HEK293 (cell line): ENCODE measurements at regions not wholly inside any gene's neighbourhood (a gene's known extent, or its start where the extent isn't known, plus 50 kb on each side); places are given as distances from the start of the nearest gene placed in this dataset.
A peak's percentile ranks its signal among the peaks of the same experiment; 100 is the strongest.

Source experiments
- CTCF ChIA-PET: fragments of 350-600 bp; formaldehyde crosslinking; extraction: SDS; loops from one replicate; lab custom pipeline; 2021; ENCODE audit warnings: antibody characterized with exemption; lab: Yijun Ruan, JAX
- POLR2A ChIA-PET: fragments of 300-600 bp; formaldehyde crosslinking; extraction: SDS; loops from one replicate; lab custom pipeline; 2020; ENCODE audit warnings: antibody characterized with exemption, inconsistent platforms; lab: Yijun Ruan, JAX
- H3K27ac ChIP-seq: fragments of 200-500 bp; sonication (Bioruptor generic); 2 replicates; pipeline ENCODE4 v1.5.1; 2014; ENCODE audit warnings: low read depth, low read length, control low read depth, inconsistent platforms; ENCODE audit errors: extremely low read depth
- H3K36me3 ChIP-seq, 2 experiments: fragments of 200-500 bp in 1 of 2; sonication (Bioruptor generic) in 1 of 2; 1 replicate in 1 of 2; 2 replicates in 1 of 2; pipeline ENCODE4 v1.5.1; 2014 to 2017; ENCODE audit warnings: inconsistent platforms in 2 of 2, low read length in 2 of 2; ENCODE audit not compliant: control insufficient read depth in 2 of 2, insufficient read depth in 1 of 2
- H3K4me1 ChIP-seq: fragments of 200-500 bp; sonication (Bioruptor generic); 2 replicates; pipeline ENCODE4 v1.5.1; 2014; ENCODE audit warnings: mild to moderate bottlenecking, low read length, inconsistent platforms; ENCODE audit not compliant: control insufficient read depth, insufficient read depth
- H3K4me3 ChIP-seq: 2 replicates; pipeline ENCODE4 v1.5.1; 2011; ENCODE audit warnings: low read depth, mild to moderate bottlenecking, control low read depth, low read length, moderate library complexity
- H3K9me3 ChIP-seq: fragments of 200-500 bp; sonication (Bioruptor generic); 2 replicates; pipeline ENCODE4 v1.5.1; 2014; ENCODE audit warnings: low read depth, low read length, inconsistent platforms; ENCODE audit not compliant: control insufficient read depth, insufficient read depth
- ATF2 ChIP-seq: fragments of 450-650 bp; formaldehyde crosslinking; IDR thresholded peaks from 2 replicates; pipeline ENCODE4 v1.5.1; 2016; ENCODE audit warnings: missing biosample characterization, missing genetic modification characterization, low read depth
- EGR2 ChIP-seq: fragments of 450-650 bp; formaldehyde crosslinking; IDR thresholded peaks from 2 replicates; pipeline ENCODE4 v1.5.1; 2016; ENCODE audit warnings: low read depth, missing biosample characterization, missing genetic modification characterization
- GFI1B ChIP-seq: fragments of 450-650 bp; formaldehyde crosslinking; IDR thresholded peaks from 2 replicates; pipeline ENCODE4 v1.5.1; 2016; ENCODE audit warnings: missing biosample characterization, missing genetic modification characterization
- KLF9 ChIP-seq: fragments of 450-650 bp; formaldehyde crosslinking; IDR thresholded peaks from 2 replicates; pipeline ENCODE4 v1.5.1; 2016; ENCODE audit warnings: missing biosample characterization, missing genetic modification characterization, low read depth
- PRDM10 ChIP-seq: fragments of 450-650 bp; formaldehyde crosslinking; IDR thresholded peaks from 2 replicates; pipeline ENCODE4 v1.5.1; 2016; ENCODE audit warnings: missing biosample characterization, missing genetic modification characterization
- ZFHX2 ChIP-seq: fragments of 450-650 bp; formaldehyde crosslinking; conservative IDR thresholded peaks from 2 replicates; pipeline ENCODE4 v1.5.1; 2016; ENCODE audit warnings: missing biosample characterization, missing genetic modification characterization
- ZFP37 ChIP-seq: fragments of 450-650 bp; formaldehyde crosslinking; IDR thresholded peaks from 2 replicates; pipeline ENCODE4 v1.5.1; 2016; ENCODE audit warnings: missing biosample characterization, missing genetic modification characterization
- ZNF214 ChIP-seq: fragments of 450-650 bp; formaldehyde crosslinking; IDR thresholded peaks from 2 replicates; pipeline ENCODE4 v1.5.1; 2017; ENCODE audit warnings: missing biosample characterization, mild to moderate bottlenecking, missing genetic modification characterization, borderline replicate concordance
- ZNF391 ChIP-seq: fragments of 450-650 bp; formaldehyde crosslinking; IDR thresholded peaks from 2 replicates; pipeline ENCODE4 v1.5.1; 2016; ENCODE audit warnings: low read depth, missing biosample characterization, missing genetic modification characterization, borderline replicate concordance
- ZNF416 ChIP-seq: fragments of 450-650 bp; formaldehyde crosslinking; IDR thresholded peaks from 2 replicates; pipeline ENCODE4 v1.5.1; 2016; ENCODE audit warnings: missing biosample characterization, missing genetic modification characterization
- ZNF629 ChIP-seq: fragments of 450-650 bp; formaldehyde crosslinking; IDR thresholded peaks from 2 replicates; pipeline ENCODE4 v1.5.1; 2017; ENCODE audit warnings: missing biosample characterization, missing genetic modification characterization
- ZNF791 ChIP-seq: fragments of 450-650 bp; formaldehyde crosslinking; IDR thresholded peaks from 2 replicates; pipeline ENCODE4 v1.5.1; 2016; ENCODE audit warnings: missing biosample characterization, missing genetic modification characterization
- ZNF837 ChIP-seq: fragments of 450-650 bp; formaldehyde crosslinking; IDR thresholded peaks from 2 replicates; pipeline ENCODE4 v1.5.1; 2016; ENCODE audit warnings: missing biosample characterization, missing genetic modification characterization
- TF ChIP-seq, protein P1 (sequence below): fragments of 450-650 bp; formaldehyde crosslinking; IDR thresholded peaks from 2 replicates; pipeline ENCODE4 v1.5.1; 2017; ENCODE audit warnings: missing biosample characterization, missing genetic modification characterization
- TF ChIP-seq, protein P2 (sequence below): fragments of 450-650 bp; formaldehyde crosslinking; IDR thresholded peaks from 2 replicates; pipeline ENCODE4 v1.5.1; 2016; ENCODE audit warnings: missing biosample characterization, missing genetic modification characterization

DNA sequence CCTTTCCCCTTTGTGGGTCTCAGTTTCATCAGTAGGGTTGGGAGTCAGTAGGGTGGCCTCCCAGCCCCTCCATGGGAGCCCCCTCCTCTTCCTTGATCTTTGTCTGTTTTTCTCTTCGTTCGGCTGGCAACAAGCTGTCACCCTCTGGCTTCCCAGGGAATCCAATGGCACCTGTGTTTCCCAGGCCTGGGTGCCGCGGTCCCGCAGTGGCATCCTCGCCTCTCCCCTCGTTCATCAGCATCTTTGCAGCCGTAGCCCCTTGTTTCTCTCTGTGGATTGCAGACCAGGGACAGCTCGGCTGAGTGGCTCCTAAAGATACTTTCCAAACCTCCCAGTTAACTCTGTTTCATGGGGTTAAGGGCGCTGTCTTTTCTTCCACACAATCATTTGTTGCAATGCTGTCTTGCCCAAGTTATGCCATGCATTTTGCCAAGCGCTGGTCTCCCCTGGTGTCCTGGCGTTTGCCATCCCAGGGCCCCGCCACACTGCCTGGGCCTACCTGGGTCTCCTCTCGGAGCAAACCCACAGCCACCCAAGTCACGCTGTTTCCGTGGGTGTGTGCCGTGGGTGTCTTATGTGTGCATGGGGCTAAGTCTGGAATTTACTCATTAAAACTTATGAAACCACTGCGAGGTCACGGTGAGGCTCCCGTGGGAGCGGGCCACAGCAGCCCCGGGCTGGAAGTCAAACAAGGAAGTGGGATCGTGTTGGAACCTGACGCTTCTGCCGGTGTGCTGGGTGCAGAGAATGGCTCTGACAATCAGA lies 189.4 kb upstream of the SHH start:
- ChIA-PET CTCF (no interaction called here), POLR2A (no interaction called here)
- H3K36me3 ChIP-seq: no peaks in the 10 kb centered on the region
- H3K4me3 ChIP-seq: no peak overlapping the region
- no peaks in the 10 kb centered on the region for H3K9me3 ChIP-seq
- H3K27ac ChIP-seq: no peak overlapping the region
- H3K4me1 ChIP-seq: no peaks in the 10 kb centered on the region
- peak; percentile 45; the same call in 1 of the 2 replicates for TF ChIP-seq EGR2 (tag by site-specific recombination)
- no peak for TF ChIP-seq PRDM10 (tag by site-specific recombination)
- TF ChIP-seq ZFHX2 (tag by site-specific recombination): peak; percentile 28; the same call in 1 of the 2 replicates

DNA sequence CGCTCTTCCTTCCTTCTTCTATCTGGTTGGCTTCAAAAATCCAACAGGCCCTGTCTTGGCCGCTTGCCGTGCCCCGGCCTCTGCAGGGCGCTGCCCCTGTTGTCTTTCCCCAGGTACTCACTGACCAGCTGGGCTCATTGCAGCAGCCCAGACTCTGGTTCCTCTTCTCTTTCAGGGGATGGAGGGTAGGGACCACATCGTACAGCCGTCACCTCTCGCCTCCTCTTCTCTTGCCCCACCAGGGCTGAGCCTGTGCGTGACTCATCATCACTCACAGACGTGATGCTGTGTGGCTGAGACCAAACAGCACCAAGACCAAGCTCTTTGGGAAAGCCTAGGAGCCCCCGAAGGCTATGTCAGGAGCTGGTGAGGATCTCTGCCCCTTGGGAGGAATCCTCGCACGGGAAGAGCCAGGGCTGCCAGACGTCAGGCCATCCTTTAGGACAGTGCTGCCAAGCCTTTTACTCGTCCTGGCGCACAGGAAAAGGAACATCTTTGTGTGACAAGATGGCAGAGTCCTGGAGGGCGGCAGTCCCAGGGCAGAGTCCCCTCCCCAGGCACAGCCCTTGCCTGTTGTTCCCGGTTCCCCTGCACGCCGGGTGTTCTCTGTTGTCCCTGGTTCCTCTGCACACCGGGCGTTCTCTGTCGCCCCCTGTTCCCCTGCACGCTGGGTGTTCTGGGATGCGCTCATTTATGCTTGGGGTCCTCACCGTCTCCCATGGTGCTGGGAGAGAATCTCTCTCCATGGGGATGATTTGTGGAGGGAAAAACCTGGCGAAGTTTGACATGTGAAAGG lies 188.5 kb upstream of the SHH start:
- CTCF ChIA-PET: no interaction called here
- no peak for TF ChIP-seq ZNF629 (tag by site-specific recombination)
- TF ChIP-seq, protein P1, sequence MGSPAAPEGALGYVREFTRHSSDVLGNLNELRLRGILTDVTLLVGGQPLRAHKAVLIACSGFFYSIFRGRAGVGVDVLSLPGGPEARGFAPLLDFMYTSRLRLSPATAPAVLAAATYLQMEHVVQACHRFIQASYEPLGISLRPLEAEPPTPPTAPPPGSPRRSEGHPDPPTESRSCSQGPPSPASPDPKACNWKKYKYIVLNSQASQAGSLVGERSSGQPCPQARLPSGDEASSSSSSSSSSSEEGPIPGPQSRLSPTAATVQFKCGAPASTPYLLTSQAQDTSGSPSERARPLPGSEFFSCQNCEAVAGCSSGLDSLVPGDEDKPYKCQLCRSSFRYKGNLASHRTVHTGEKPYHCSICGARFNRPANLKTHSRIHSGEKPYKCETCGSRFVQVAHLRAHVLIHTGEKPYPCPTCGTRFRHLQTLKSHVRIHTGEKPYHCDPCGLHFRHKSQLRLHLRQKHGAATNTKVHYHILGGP: no peak
- TF ChIP-seq ZNF214: no peak
- no peak for TF ChIP-seq KLF9 (tag by site-specific recombination)
- TF ChIP-seq, protein P2, sequence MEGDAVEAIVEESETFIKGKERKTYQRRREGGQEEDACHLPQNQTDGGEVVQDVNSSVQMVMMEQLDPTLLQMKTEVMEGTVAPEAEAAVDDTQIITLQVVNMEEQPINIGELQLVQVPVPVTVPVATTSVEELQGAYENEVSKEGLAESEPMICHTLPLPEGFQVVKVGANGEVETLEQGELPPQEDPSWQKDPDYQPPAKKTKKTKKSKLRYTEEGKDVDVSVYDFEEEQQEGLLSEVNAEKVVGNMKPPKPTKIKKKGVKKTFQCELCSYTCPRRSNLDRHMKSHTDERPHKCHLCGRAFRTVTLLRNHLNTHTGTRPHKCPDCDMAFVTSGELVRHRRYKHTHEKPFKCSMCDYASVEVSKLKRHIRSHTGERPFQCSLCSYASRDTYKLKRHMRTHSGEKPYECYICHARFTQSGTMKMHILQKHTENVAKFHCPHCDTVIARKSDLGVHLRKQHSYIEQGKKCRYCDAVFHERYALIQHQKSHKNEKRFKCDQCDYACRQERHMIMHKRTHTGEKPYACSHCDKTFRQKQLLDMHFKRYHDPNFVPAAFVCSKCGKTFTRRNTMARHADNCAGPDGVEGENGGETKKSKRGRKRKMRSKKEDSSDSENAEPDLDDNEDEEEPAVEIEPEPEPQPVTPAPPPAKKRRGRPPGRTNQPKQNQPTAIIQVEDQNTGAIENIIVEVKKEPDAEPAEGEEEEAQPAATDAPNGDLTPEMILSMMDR (tag by site-specific recombination): no peak
- TF ChIP-seq ZFHX2 (tag by site-specific recombination): no peak
- no peak for TF ChIP-seq ZNF837 (tag by site-specific recombination)
- no peak for TF ChIP-seq ZNF416 (tag by site-specific recombination)
- TF ChIP-seq, all 188 proteins: peak for 0
- H3K27ac ChIP-seq: no peak overlapping the region
- H3K36me3 ChIP-seq: no peaks in the 10 kb centered on the region
- POLR2A ChIA-PET: no interaction called here
- H3K4me1 ChIP-seq: no peaks in the 10 kb centered on the region
- no peaks in the 10 kb centered on the region for H3K9me3 ChIP-seq
- H3K4me3 ChIP-seq: no peak overlapping the region

DNA sequence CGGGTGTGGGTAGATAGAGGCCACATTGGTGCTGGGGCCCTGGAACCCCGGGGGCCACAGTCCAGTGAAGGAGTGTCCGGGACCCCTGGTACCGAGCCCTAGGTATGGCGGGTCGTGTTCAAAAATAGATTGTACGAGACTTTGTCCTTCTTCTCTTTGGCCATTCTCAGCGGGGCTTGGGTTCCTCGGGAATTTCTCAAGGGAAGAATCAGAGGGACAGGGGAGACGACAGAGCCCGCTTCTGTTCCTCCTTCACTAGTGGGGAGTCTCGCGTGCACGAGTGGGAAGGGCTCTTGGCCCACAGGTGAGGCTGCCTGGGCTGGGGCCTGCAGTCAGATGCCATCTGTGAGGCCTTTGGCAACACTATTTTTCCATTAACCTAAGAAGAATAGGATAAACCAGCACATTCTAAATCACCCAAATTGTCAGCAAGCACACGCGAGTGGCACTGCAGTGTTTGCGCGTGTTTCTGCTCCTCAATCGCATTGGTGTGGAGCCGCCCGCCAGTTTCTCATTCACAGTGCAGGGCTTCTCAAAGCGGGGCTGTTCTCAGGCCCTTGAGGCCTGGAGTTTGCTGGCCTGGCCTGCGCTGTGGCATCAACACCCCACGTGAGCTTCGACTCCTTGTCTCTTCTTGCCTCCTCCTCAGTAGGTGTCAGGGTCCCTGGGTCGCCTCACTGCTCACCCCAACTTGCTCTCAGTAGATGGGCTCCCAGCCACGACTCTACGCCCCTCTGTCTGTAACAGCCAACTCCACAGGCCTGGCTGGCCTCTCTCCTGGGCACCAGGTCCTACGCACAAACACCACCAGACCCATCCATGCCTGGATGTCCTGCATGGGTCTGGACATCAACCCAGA lies 187.6 kb upstream of the SHH start:
- Histone ChIP-seq H3K4me1 (no peaks in the 10 kb centered on the region), H3K4me3 (no peak overlapping the region), H3K36me3 (no peaks in the 10 kb centered on the region), H3K9me3 (no peaks in the 10 kb centered on the region), H3K27ac (no peak overlapping the region)
- ChIA-PET CTCF (interaction anchor here (0.6 kb wide), 1 partner anchor 764 kb away, joined by 3 read pairs; no protein-coding TSS in a partner anchor), POLR2A (no interaction called here)
- TF ChIP-seq ZNF391 (no peak), ZNF214 (no peak), ZNF837 (tag by site-specific recombination) (no peak), ATF2 (no peak), ZFP37 (no peak), GFI1B (no peak), ZNF791 (tag by site-specific recombination) (no peak)
- TF ChIP-seq, protein P2 (tag by site-specific recombination): no peak
